Stomach (tissue), 4 donors: ENCODE measurements at regions not wholly inside any gene's neighbourhood (a gene's known extent, or its start where the extent isn't known, plus 50 kb on each side); places are given as distances from the start of the nearest gene placed in this dataset.

ENCODE experiments used
- EP300 ChIP-seq: sonication (generic); formaldehyde crosslinking; IDR thresholded peaks from one replicate; pipeline ENCODE4 v1.6.1; 2017; ENCODE audit warnings: antibody characterized with exemption
- POLR2A ChIP-seq, 4 donors: fragments of 450-650 bp; IDR thresholded peaks; one replicate each; pipeline ENCODE4 v1.6.1; 2016; ENCODE audit warnings: antibody characterized with exemption in 4 of 4, control low read depth in 2 of 4, mild to moderate bottlenecking in 1 of 4, moderate library complexity in 1 of 4
- POLR2AphosphoS5 ChIP-seq, 3 donors: sonication (generic); formaldehyde crosslinking; IDR thresholded peaks; one replicate each; pipeline ENCODE4 v1.6.1; 2016; ENCODE audit warnings: antibody characterized with exemption in 3 of 3
- TF ChIP-seq, protein P1 (sequence below), 7 experiments: fragments of 450-650 bp in 4 of 7; fragments of 200-600 bp in 3 of 7; sonication (generic) in 3 of 7; IDR thresholded peaks; one replicate each; pipeline ENCODE4 v1.5.1; 2016 to 2019; ENCODE audit warnings: antibody characterized with exemption in 7 of 7, control low read depth in 2 of 7, mild to moderate bottlenecking in 1 of 7

DNA sequence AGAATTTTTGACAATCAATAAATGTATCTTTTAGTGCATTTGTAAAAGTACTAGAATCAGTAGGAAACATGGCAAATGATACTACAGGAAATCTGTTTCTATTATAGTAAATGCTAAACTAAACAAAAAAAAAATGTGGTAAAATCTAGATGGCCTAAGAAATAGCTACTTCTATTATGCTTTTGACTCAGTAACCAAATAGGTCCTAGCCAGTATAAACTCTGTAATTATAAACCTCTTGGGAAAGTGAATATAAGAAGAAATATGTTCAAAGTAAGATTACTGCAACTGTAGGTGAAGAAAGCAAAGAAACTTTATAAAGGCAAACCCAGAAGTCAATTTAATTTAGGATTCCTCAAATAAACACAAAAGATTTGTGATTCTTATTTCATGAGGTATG, 581.2 kb downstream of the LRFN5 start:
- TF ChIP-seq POLR2A (IDR thresholded peaks at IDR 0.05): no peak
- TF ChIP-seq, protein P1, sequence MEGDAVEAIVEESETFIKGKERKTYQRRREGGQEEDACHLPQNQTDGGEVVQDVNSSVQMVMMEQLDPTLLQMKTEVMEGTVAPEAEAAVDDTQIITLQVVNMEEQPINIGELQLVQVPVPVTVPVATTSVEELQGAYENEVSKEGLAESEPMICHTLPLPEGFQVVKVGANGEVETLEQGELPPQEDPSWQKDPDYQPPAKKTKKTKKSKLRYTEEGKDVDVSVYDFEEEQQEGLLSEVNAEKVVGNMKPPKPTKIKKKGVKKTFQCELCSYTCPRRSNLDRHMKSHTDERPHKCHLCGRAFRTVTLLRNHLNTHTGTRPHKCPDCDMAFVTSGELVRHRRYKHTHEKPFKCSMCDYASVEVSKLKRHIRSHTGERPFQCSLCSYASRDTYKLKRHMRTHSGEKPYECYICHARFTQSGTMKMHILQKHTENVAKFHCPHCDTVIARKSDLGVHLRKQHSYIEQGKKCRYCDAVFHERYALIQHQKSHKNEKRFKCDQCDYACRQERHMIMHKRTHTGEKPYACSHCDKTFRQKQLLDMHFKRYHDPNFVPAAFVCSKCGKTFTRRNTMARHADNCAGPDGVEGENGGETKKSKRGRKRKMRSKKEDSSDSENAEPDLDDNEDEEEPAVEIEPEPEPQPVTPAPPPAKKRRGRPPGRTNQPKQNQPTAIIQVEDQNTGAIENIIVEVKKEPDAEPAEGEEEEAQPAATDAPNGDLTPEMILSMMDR (IDR thresholded peaks at IDR 0.05): no peak
- TF ChIP-seq EP300: no peak
- TF ChIP-seq POLR2AphosphoS5 (IDR thresholded peaks at IDR 0.05): no peak
